ENCODE measurements at regions not wholly inside any gene's neighbourhood (a gene's known extent, or its start where the extent isn't known, plus 50 kb on each side); places are given as distances from the start of the nearest gene placed in this dataset.
"Not testable (repeated sequence)": the region's sequence is repeated elsewhere in the genome, so short reads cannot be mapped to it uniquely, and the experiment has no call there.

GRCh38 chr12:127149226-127149964, 1117.6 kb upstream of the TMEM132C start:
- Histone ChIP-seq H3K27me3 (ENCODE audit: low read depth) (no peaks in the 10 kb centered on the region), H3K4me3 (no peak overlapping the region), H3K9me3 (no peaks in the 10 kb centered on the region), H3K4me1 (no peaks in the 10 kb centered on the region), H3K36me3 (replicated peaks) (no peaks in the 10 kb centered on the region)
- in situ Hi-C loops (cut with MboI; ENCODE audit: low sequenced_read_pairs) = no loop called here
- no peak for DNase-seq (ENCODE audit: low spot score in 2 of 2)

- Histone ChIP-seq H3K27me3 (ENCODE audit: low read depth) (no peaks in the 10 kb centered on the region), H3K9me3 (no peaks in the 10 kb centered on the region), H3K4me1 (no peaks in the 10 kb centered on the region), H3K4me3 (no peak overlapping the region), H3K36me3 (replicated peaks) (no peaks in the 10 kb centered on the region)
- in situ Hi-C loops (cut with MboI; ENCODE audit: low sequenced_read_pairs) = no loop called here
- DNase-seq (ENCODE audit: low spot score in 2 of 2) = no peak
Measured at GRCh38 chr12:127150028-127150427, 1116.9 kb upstream of the TMEM132C start.

GRCh38 chr12:127150479-127150878, 1116.5 kb upstream of the TMEM132C start:
- Histone ChIP-seq H3K27me3 (ENCODE audit: low read depth) (no peaks in the 10 kb centered on the region), H3K4me3 (no peak overlapping the region), H3K36me3 (replicated peaks) (no peaks in the 10 kb centered on the region), H3K9me3 (no peaks in the 10 kb centered on the region), H3K4me1 (no peaks in the 10 kb centered on the region)
- in situ Hi-C loops (cut with MboI; ENCODE audit: low sequenced_read_pairs) = no loop called here
- DNase-seq (ENCODE audit: low spot score in 2 of 2) = no peak

GRCh38 chr12:127150956-127151355, 1116.0 kb upstream of the TMEM132C start:
- Histone ChIP-seq H3K4me3 (no peak overlapping the region), H3K27me3 (ENCODE audit: low read depth) (no peaks in the 10 kb centered on the region), H3K36me3 (replicated peaks) (no peaks in the 10 kb centered on the region), H3K9me3 (no peaks in the 10 kb centered on the region), H3K4me1 (no peaks in the 10 kb centered on the region)
- in situ Hi-C loops (cut with MboI; ENCODE audit: low sequenced_read_pairs) = no loop called here
- DNase-seq (ENCODE audit: low spot score in 2 of 2) = no peak

- Histone ChIP-seq H3K9me3 (no peaks in the 10 kb centered on the region), H3K36me3 (replicated peaks) (no peaks in the 10 kb centered on the region), H3K4me1 (no peaks in the 10 kb centered on the region), H3K27me3 (ENCODE audit: low read depth) (no peaks in the 10 kb centered on the region), H3K4me3 (no peak overlapping the region)
- DNase-seq (ENCODE audit: low spot score in 2 of 2) = no peak
- in situ Hi-C loops (cut with MboI; ENCODE audit: low sequenced_read_pairs) = no loop called here
Measured at GRCh38 chr12:127153996-127154395, 1113.0 kb upstream of the TMEM132C start.

- H3K9me3 ChIP-seq; H3K36me3 ChIP-seq (replicated peaks); in situ Hi-C loops (cut with MboI; ENCODE audit: low sequenced_read_pairs); H3K4me1 ChIP-seq; H3K4me3 ChIP-seq; H3K27me3 ChIP-seq (ENCODE audit: low read depth); DNase-seq (ENCODE audit: low spot score in 2 of 2): not testable (repeated sequence)
Measured at GRCh38 chr12:127154830-127155229, 1112.1 kb upstream of the TMEM132C start.

GRCh38 chr12:127155935-127156619, 1110.9 kb upstream of the TMEM132C start:
- H3K4me1 ChIP-seq; DNase-seq (ENCODE audit: low spot score in 2 of 2); H3K36me3 ChIP-seq (replicated peaks); in situ Hi-C loops (cut with MboI; ENCODE audit: low sequenced_read_pairs); H3K27me3 ChIP-seq (ENCODE audit: low read depth); H3K4me3 ChIP-seq; H3K9me3 ChIP-seq: not testable (repeated sequence)

- H3K4me1 ChIP-seq; H3K9me3 ChIP-seq; in situ Hi-C loops (cut with MboI; ENCODE audit: low sequenced_read_pairs); DNase-seq (ENCODE audit: low spot score in 2 of 2); H3K4me3 ChIP-seq; H3K36me3 ChIP-seq (replicated peaks); H3K27me3 ChIP-seq (ENCODE audit: low read depth): not testable (repeated sequence)
Measured at GRCh38 chr12:127157501-127158366, 1109.2 kb upstream of the TMEM132C start.

GRCh38 chr12:127158385-127159061, 1108.4 kb upstream of the TMEM132C start:
- in situ Hi-C loops (cut with MboI; ENCODE audit: low sequenced_read_pairs) = no loop called here

GRCh38 chr12:127161466-127161865, 1105.5 kb upstream of the TMEM132C start:
- in situ Hi-C loops (cut with MboI; ENCODE audit: low sequenced_read_pairs) = no loop called here
- no peak overlapping the region for H3K4me3 ChIP-seq

More at GRCh38 chr12:127158385-127159061, 1108.4 kb upstream of the TMEM132C start:
- no peaks in the 10 kb centered on the region for H3K36me3 ChIP-seq (replicated peaks)
- H3K4me1 ChIP-seq = no peaks in the 10 kb centered on the region
- no peak for DNase-seq (ENCODE audit: low spot score in 2 of 2)
- H3K9me3 ChIP-seq = no peaks in the 10 kb centered on the region
- H3K27me3 ChIP-seq (ENCODE audit: low read depth) = no peaks in the 10 kb centered on the region
- no peak overlapping the region for H3K4me3 ChIP-seq

GRCh38 chr12:127162307-127162706, 1104.7 kb upstream of the TMEM132C start:
- Histone ChIP-seq H3K4me1 (no peaks in the 10 kb centered on the region), H3K27me3 (ENCODE audit: low read depth) (no peaks in the 10 kb centered on the region), H3K36me3 (replicated peaks) (no peaks in the 10 kb centered on the region), H3K9me3 (no peaks in the 10 kb centered on the region), H3K4me3 (no peak overlapping the region)
- DNase-seq (ENCODE audit: low spot score in 2 of 2) = no peak
- in situ Hi-C loops (cut with MboI; ENCODE audit: low sequenced_read_pairs) = no loop called here

More at GRCh38 chr12:127161466-127161865, 1105.5 kb upstream of the TMEM132C start:
- Histone ChIP-seq H3K36me3 (replicated peaks) (no peaks in the 10 kb centered on the region), H3K9me3 (no peaks in the 10 kb centered on the region), H3K27me3 (ENCODE audit: low read depth) (no peaks in the 10 kb centered on the region), H3K4me1 (no peaks in the 10 kb centered on the region)
- no peak for DNase-seq (ENCODE audit: low spot score in 2 of 2)

GRCh38 chr12:127162902-127163301, 1104.1 kb upstream of the TMEM132C start:
- in situ Hi-C loops (cut with MboI; ENCODE audit: low sequenced_read_pairs) = no loop called here
- DNase-seq (ENCODE audit: low spot score in 2 of 2) = no peak
- no peaks in the 10 kb centered on the region for H3K36me3 ChIP-seq (replicated peaks)

GRCh38 chr12:127165567-127166392, 1101.2 kb upstream of the TMEM132C start:
- Histone ChIP-seq H3K4me3 (peak overlapping the region; percentile 23), H3K9me3 (no peaks in the 10 kb centered on the region), H3K36me3 (replicated peaks) (no peaks in the 10 kb centered on the region), H3K27me3 (ENCODE audit: low read depth) (no peaks in the 10 kb centered on the region), H3K4me1 (no peaks in the 10 kb centered on the region)
- DNase-seq (ENCODE audit: low spot score in 2 of 2) = peak; percentile 27 to 76
- in situ Hi-C loops (cut with MboI; ENCODE audit: low sequenced_read_pairs) = no loop called here

More at GRCh38 chr12:127162902-127163301, 1104.1 kb upstream of the TMEM132C start:
- Histone ChIP-seq H3K4me3 (no peak overlapping the region), H3K9me3 (no peaks in the 10 kb centered on the region), H3K4me1 (no peaks in the 10 kb centered on the region), H3K27me3 (ENCODE audit: low read depth) (no peaks in the 10 kb centered on the region)

All from HAP-1 (cell line).